ENCODE measurements at regions not wholly inside any gene's neighbourhood (a gene's known extent, or its start where the extent isn't known, plus 50 kb on each side); places are given as distances from the start of the nearest gene placed in this dataset.

GRCh38 chr17:55961386-55961785 lies 191.9 kb upstream of the ANKFN1 start:
- H3K4me2 ChIP-seq (ENCODE audit: control insufficient read depth, insufficient read depth) = no peak overlapping the region
- WGBS (ENCODE audit: insufficient coverage, insufficient replicate concordance, low lambda C conversion rate, missing lambda C conversion rate) = 50% methylated on average over 3 of the region's 3 CpGs
- H3K4me1 ChIP-seq (ENCODE audit: control insufficient read depth, insufficient read depth, low read length) = no peaks in the 10 kb centered on the region
- no peak overlapping the region for H2AFZ ChIP-seq (ENCODE audit: control insufficient read depth, low read depth, low read length)
- intact Hi-C loops (cut with micrococcal nuclease; ENCODE audit: unreplicated experiment) (no loop called here), in situ Hi-C loops (cut with MboI) (no loop called here)
- FAIRE-seq (no peak), ATAC-seq (no peak), DNase-seq (ENCODE audit: low read depth, low spot score) (no peak)
- no peak overlapping the region for H3K9ac ChIP-seq (ENCODE audit: control insufficient read depth, insufficient read depth, low read length)
- no peaks in the 10 kb centered on the region for H4K20me1 ChIP-seq (ENCODE audit: control insufficient read depth, insufficient read depth)
- no peaks in the 10 kb centered on the region for H3K79me2 ChIP-seq (ENCODE audit: control insufficient read depth, insufficient read depth, low read length)
- H3K27ac ChIP-seq (ENCODE audit: control insufficient read depth, insufficient read depth) = no peak overlapping the region
- ChIA-PET CTCF (no interaction called here), POLR2A (no interaction called here), SMC1A (ENCODE audit: uncharacterized antibody, unreplicated experiment) (no interaction called here), RAD21 (ENCODE audit: unreplicated experiment) (no interaction called here)
- H3K9me3 ChIP-seq (replicated peaks; ENCODE audit: control insufficient read depth, insufficient read depth, low read length) = no peaks in the 10 kb centered on the region
- TF ChIP-seq LARP7 (IDR thresholded peaks at IDR 0.05) (no peak), SMAD5 (IDR thresholded peaks at IDR 0.05; ENCODE audit: low read depth) (no peak), YY1 (IDR thresholded peaks at IDR 0.05; ENCODE audit: low read depth, low read length) (no peak), ZBTB40 (IDR thresholded peaks at IDR 0.05; ENCODE audit: borderline replicate concordance) (no peak), KDM1A (IDR thresholded peaks at IDR 0.05; ENCODE audit: borderline replicate concordance) (no peak), MAX (IDR thresholded peaks at IDR 0.05; ENCODE audit: low read depth, low read length) (no peak), NR2C1 (IDR thresholded peaks at IDR 0.05) (no peak), ELK1 (IDR thresholded peaks at IDR 0.05; ENCODE audit: low read depth, low read length) (no peak), DPF2 (IDR thresholded peaks at IDR 0.05) (no peak)
- TF ChIP-seq, protein P1, sequence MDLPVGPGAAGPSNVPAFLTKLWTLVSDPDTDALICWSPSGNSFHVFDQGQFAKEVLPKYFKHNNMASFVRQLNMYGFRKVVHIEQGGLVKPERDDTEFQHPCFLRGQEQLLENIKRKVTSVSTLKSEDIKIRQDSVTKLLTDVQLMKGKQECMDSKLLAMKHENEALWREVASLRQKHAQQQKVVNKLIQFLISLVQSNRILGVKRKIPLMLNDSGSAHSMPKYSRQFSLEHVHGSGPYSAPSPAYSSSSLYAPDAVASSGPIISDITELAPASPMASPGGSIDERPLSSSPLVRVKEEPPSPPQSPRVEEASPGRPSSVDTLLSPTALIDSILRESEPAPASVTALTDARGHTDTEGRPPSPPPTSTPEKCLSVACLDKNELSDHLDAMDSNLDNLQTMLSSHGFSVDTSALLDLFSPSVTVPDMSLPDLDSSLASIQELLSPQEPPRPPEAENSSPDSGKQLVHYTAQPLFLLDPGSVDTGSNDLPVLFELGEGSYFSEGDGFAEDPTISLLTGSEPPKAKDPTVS (IDR thresholded peaks at IDR 0.05; ENCODE audit: low read depth, low read length) = no peak
- TF ChIP-seq, protein P2, sequence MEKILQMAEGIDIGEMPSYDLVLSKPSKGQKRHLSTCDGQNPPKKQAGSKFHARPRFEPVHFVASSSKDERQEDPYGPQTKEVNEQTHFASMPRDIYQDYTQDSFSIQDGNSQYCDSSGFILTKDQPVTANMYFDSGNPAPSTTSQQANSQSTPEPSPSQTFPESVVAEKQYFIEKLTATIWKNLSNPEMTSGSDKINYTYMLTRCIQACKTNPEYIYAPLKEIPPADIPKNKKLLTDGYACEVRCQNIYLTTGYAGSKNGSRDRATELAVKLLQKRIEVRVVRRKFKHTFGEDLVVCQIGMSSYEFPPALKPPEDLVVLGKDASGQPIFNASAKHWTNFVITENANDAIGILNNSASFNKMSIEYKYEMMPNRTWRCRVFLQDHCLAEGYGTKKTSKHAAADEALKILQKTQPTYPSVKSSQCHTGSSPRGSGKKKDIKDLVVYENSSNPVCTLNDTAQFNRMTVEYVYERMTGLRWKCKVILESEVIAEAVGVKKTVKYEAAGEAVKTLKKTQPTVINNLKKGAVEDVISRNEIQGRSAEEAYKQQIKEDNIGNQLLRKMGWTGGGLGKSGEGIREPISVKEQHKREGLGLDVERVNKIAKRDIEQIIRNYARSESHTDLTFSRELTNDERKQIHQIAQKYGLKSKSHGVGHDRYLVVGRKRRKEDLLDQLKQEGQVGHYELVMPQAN (conservative IDR thresholded peaks at IDR 0.05) = no peak
- H3K36me3 ChIP-seq (ENCODE audit: control insufficient read depth in 2 of 2, insufficient read depth in 2 of 2, low read length in 1 of 2) = no peaks in the 10 kb centered on the region
- no peak overlapping the region for H3K4me3 ChIP-seq
- BruUV-seq (replicated peaks) = no TSS peak
- no peaks in the 10 kb centered on the region; a peak in 1 of 4 replicates for H3K27me3 ChIP-seq (replicated peaks in 1 of 2; ENCODE audit: control insufficient read depth in 2 of 2, insufficient read depth in 2 of 2, low read length in 1 of 2)
